Transverse colon (tissue), 4 donors: ENCODE measurements at regions not wholly inside any gene's neighbourhood (a gene's known extent, or its start where the extent isn't known, plus 50 kb on each side); places are given as distances from the start of the nearest gene placed in this dataset.

Experiments
- CTCF ChIP-seq, 5 experiments: fragments of 200-600 bp in 3 of 5; fragments of 450-650 bp in 2 of 5; sonication (generic) in 3 of 5; IDR thresholded peaks; 1 replicate in 2 of 5; 2 replicates in 3 of 5; pipeline ENCODE4 v1.5.1; 2016 to 2017; ENCODE audit warnings: antibody characterized with exemption in 5 of 5, inconsistent platforms in 3 of 5, mild to moderate bottlenecking in 2 of 5, moderate library complexity in 1 of 5
- EP300 ChIP-seq: sonication (generic); formaldehyde crosslinking; IDR thresholded peaks from one replicate; pipeline ENCODE4 v1.6.1; 2017; ENCODE audit warnings: antibody characterized with exemption, low read depth
- POLR2AphosphoS5 ChIP-seq, 3 donors: sonication (generic); formaldehyde crosslinking; IDR thresholded peaks; one replicate each; pipeline ENCODE4 v1.6.1; 2016; ENCODE audit warnings: antibody characterized with exemption in 3 of 3

GRCh38 chr6:114605656-114606055, 262.8 kb upstream of the HS3ST5 start:
- TF ChIP-seq CTCF (IDR thresholded peaks at IDR 0.05) (no peak), POLR2AphosphoS5 (IDR thresholded peaks at IDR 0.05) (no peak), EP300 (no peak)
